KMS-11 (cell line): ENCODE measurements at regions not wholly inside any gene's neighbourhood (a gene's known extent, or its start where the extent isn't known, plus 50 kb on each side); places are given as distances from the start of the nearest gene placed in this dataset.
"Not testable (repeated sequence)": the region's sequence is repeated elsewhere in the genome, so short reads cannot be mapped to it uniquely, and the experiment has no call there.

Source experiments
- H2AFZ ChIP-seq: fragments of 200-600 bp; sonication (generic); 2 replicates; pipeline ENCODE4 v1.6.1; 2016; ENCODE audit warnings: antibody characterized with exemption, mixed run types, low read depth
- H3K27ac ChIP-seq: fragments of 200-600 bp; sonication (generic); 2 replicates; pipeline ENCODE4 v1.6.1; 2016; ENCODE audit warnings: mild to moderate bottlenecking, mixed run types
- H3K27me3 ChIP-seq: fragments of 200-600 bp; sonication (generic); 2 replicates; pipeline ENCODE4 v1.6.1; 2017; ENCODE audit warnings: mild to moderate bottlenecking, low read depth, mixed run types, moderate library complexity; ENCODE audit not compliant: insufficient read depth
- H3K36me3 ChIP-seq: fragments of 200-600 bp; sonication (generic); 2 replicates; pipeline ENCODE4 v1.6.1; 2017; ENCODE audit warnings: mild to moderate bottlenecking, mixed run types; ENCODE audit not compliant: insufficient read depth
- H3K4me1 ChIP-seq: fragments of 200-600 bp; sonication (generic); 2 replicates; pipeline ENCODE4 v1.6.1; 2016; ENCODE audit warnings: mild to moderate bottlenecking, low read depth, mixed run types; ENCODE audit not compliant: poor library complexity, severe bottlenecking
- H3K4me2 ChIP-seq: fragments of 200-600 bp; sonication (generic); 2 replicates; pipeline ENCODE4 v1.7.0; 2016; ENCODE audit warnings: mild to moderate bottlenecking, mixed run types
- H3K4me3 ChIP-seq: fragments of 200-600 bp; sonication (generic); IDR thresholded peaks from 2 replicates; pipeline ENCODE4 v1.6.1; 2017; ENCODE audit warnings: low read depth, low read length, mixed read lengths; ENCODE audit not compliant: insufficient read depth
- H3K79me2 ChIP-seq: fragments of 200-600 bp; sonication (generic); 2 replicates; pipeline ENCODE4 v1.6.1; 2016; ENCODE audit warnings: low read depth, mixed run types; ENCODE audit not compliant: insufficient read depth
- H3K9ac ChIP-seq: fragments of 200-600 bp; sonication (generic); 2 replicates; pipeline ENCODE4 v1.6.1; 2016; ENCODE audit warnings: mild to moderate bottlenecking, mixed run types
- H4K20me1 ChIP-seq: fragments of 200-600 bp; sonication (generic); 2 replicates; pipeline ENCODE4 v1.6.1; 2016; ENCODE audit warnings: mild to moderate bottlenecking, mixed run types; ENCODE audit not compliant: insufficient read depth
- CTCF ChIP-seq: fragments of 200-600 bp; sonication (generic); conservative IDR thresholded peaks from 2 replicates; pipeline ENCODE4 v1.6.1; 2017; ENCODE audit warnings: low read depth, mild to moderate bottlenecking, antibody characterized with exemption, low read length, moderate library complexity, mixed read lengths

- no peak overlapping the region for H3K4me3 ChIP-seq
- TF ChIP-seq CTCF = no peak
- H3K79me2 ChIP-seq = no peaks in the 10 kb centered on the region
- H3K36me3 ChIP-seq = no peaks in the 10 kb centered on the region
- H3K4me2 ChIP-seq = no peak overlapping the region
- H3K27ac ChIP-seq = no peak overlapping the region
- H3K27me3 ChIP-seq = no peaks in the 10 kb centered on the region
- H3K4me1 ChIP-seq = no peaks in the 10 kb centered on the region
- no peaks in the 10 kb centered on the region for H4K20me1 ChIP-seq
- H3K9ac ChIP-seq = no peak overlapping the region
- H2AFZ ChIP-seq = no peak overlapping the region
Measured at GRCh38 chr2:3108710-3109702, 268.6 kb downstream of the EIPR1 start.

DNA sequence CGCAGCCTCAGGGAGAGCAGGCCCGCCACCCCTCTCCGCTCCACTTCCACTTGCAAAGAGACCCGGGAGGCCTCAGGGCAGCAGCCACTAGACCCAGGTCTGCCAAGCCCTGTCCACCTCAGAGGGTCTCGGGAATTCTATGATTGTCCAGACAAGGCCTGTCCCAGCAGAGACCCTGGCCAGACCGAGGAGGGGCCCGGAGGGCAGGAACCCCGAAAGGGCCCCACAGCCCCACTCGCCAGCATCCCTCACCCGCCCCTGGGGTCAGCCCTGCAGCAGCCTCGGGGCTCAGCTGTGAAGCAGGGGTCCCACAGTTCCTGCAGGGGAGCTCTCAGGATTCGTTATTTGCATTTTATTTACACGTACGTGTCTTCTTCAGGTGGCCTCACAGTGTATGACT, 269.5 kb downstream of the EIPR1 start:
- no peak overlapping the region for H3K4me3 ChIP-seq
- H3K4me2 ChIP-seq = no peak overlapping the region
- H2AFZ ChIP-seq = no peak overlapping the region
- H4K20me1 ChIP-seq = no peaks in the 10 kb centered on the region
- no peaks in the 10 kb centered on the region for H3K27me3 ChIP-seq
- H3K4me1 ChIP-seq = no peaks in the 10 kb centered on the region
- H3K36me3 ChIP-seq = no peaks in the 10 kb centered on the region
- H3K27ac ChIP-seq = no peak overlapping the region
- no peak for TF ChIP-seq CTCF
- H3K9ac ChIP-seq = no peak overlapping the region
- H3K79me2 ChIP-seq = no peaks in the 10 kb centered on the region

- Histone ChIP-seq H3K4me1 (no peaks in the 10 kb centered on the region), H3K27ac (no peak overlapping the region)
Measured at GRCh38 chr2:3107567-3107966, 270.1 kb downstream of the EIPR1 start.

GRCh38 chr2:3105814-3106569, 271.6 kb downstream of the EIPR1 start:
- no peak overlapping the region for H3K4me3 ChIP-seq
- no peaks in the 10 kb centered on the region for H3K79me2 ChIP-seq
- H3K27ac ChIP-seq = no peak overlapping the region
- H3K27me3 ChIP-seq = no peaks in the 10 kb centered on the region
- no peak overlapping the region for H3K4me2 ChIP-seq
- H3K36me3 ChIP-seq = no peaks in the 10 kb centered on the region
- TF ChIP-seq CTCF = no peak
- H3K4me1 ChIP-seq = no peaks in the 10 kb centered on the region
- no peak overlapping the region for H2AFZ ChIP-seq
- no peak overlapping the region for H3K9ac ChIP-seq
- H4K20me1 ChIP-seq = no peaks in the 10 kb centered on the region

More at GRCh38 chr2:3107567-3107966, 270.1 kb downstream of the EIPR1 start:
- no peak for TF ChIP-seq CTCF
- Histone ChIP-seq H3K79me2 (no peaks in the 10 kb centered on the region), H3K4me3 (no peak overlapping the region), H2AFZ (no peak overlapping the region), H3K27me3 (no peaks in the 10 kb centered on the region), H3K9ac (no peak overlapping the region), H3K36me3 (no peaks in the 10 kb centered on the region), H4K20me1 (no peaks in the 10 kb centered on the region), H3K4me2 (no peak overlapping the region)

DNA sequence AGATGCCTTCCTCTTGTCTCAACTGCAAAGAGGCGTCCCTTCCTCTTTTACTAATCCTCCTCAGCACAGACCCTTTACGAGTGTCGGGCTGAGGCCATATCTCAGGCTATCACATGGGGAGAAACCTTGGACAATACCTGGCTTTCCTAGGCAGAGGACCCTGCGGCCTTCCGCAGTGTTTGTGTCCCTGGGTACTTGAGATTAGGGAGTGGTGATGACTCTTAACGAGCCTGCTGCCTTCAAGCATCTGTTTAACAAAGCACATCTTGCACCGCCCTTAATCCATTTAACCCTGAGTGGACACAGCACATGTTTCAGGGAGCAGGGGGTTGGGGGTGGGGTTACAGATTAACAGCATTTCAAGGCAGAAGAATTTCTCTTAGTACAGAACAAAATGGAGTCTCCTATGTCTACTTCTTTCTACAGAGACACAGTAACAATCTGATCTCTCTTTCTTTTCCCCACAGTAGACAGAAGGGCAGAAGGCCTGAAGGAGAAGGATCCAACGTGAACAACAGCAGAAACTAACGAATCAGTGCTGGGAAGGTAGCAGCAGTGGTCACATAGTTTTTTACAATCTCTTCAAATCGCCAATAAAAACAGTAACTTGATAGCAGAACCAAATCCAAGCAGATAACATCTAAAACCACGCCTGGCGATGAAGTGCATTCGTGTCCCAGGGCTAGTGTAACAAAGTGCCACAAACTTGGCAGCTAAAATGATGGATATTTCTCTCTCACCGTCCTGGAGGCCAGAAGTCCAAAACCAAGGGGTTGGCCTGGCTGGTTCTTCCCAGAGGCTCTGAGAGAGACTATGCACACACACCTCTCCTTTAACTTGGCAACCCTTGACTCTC, 272.4 kb downstream of the EIPR1 start:
- H3K4me2 ChIP-seq, H3K36me3 ChIP-seq, H3K4me1 ChIP-seq, H2AFZ ChIP-seq, H3K79me2 ChIP-seq, H3K27ac ChIP-seq, H4K20me1 ChIP-seq, H3K4me3 ChIP-seq, H3K9ac ChIP-seq, H3K27me3 ChIP-seq: not testable (repeated sequence)
